GM12873 (cell line): ENCODE measurements at regions not wholly inside any gene's neighbourhood (a gene's known extent, or its start where the extent isn't known, plus 50 kb on each side); places are given as distances from the start of the nearest gene placed in this dataset.

ENCODE experiments used
- CTCF ChIP-seq: IDR thresholded peaks from 2 replicates; pipeline ENCODE4 v1.5.1; 2012; ENCODE audit warnings: low read depth, mild to moderate bottlenecking, moderate library complexity, low read length, control low read depth; ENCODE audit not compliant: insufficient read depth; ENCODE audit errors: missing control alignments

- no peak for TF ChIP-seq CTCF
Observed at GRCh38 chr21:25496825-25497482, 110.3 kb downstream of the MRPL39 start.

GRCh38 chr21:25494804-25495203 lies 112.5 kb downstream of the MRPL39 start:
- TF ChIP-seq CTCF, result no peak

- TF ChIP-seq CTCF, result no peak
Observed at GRCh38 chr21:25493722-25494121, 113.6 kb downstream of the MRPL39 start.

GRCh38 chr21:25491267-25491666 lies 116.0 kb downstream of the MRPL39 start:
- no peak for TF ChIP-seq CTCF

GRCh38 chr21:25490742-25491141 lies 116.5 kb downstream of the MRPL39 start:
- TF ChIP-seq CTCF, result no peak

- TF ChIP-seq CTCF, result no peak
Observed at GRCh38 chr21:25489673-25490072, 117.6 kb downstream of the MRPL39 start.

GRCh38 chr21:25487046-25487594 lies 120.2 kb downstream of the MRPL39 start:
- no peak for TF ChIP-seq CTCF

- TF ChIP-seq CTCF, result no peak
Observed at GRCh38 chr21:25485914-25486313, 121.4 kb downstream of the MRPL39 start.
